Stomach (tissue), 8 donors: ENCODE measurements at regions not wholly inside any gene's neighbourhood (a gene's known extent, or its start where the extent isn't known, plus 50 kb on each side); places are given as distances from the start of the nearest gene placed in this dataset.

Experiments used
- DNase-seq, 2 donors: peaks; one replicate each; pipeline versions ENCODE4 v3.0.0 to v3.0.0-alpha.2; 2013 to 2019
- H3K27ac ChIP-seq, 5 donors: fragments of 200-600 bp in 4 of 5; sonication (generic) in 4 of 5; one replicate each; pipeline ENCODE4 v1.5.1; 2013 to 2019; ENCODE audit warnings: mild to moderate bottlenecking in 1 of 5, moderate library complexity in 1 of 5
- H3K27me3 ChIP-seq, 3 donors: fragments of 200-600 bp; sonication (generic); one replicate each; pipeline ENCODE4 v1.5.1; 2017 to 2019; ENCODE audit warnings: mixed run types in 1 of 3
- H3K36me3 ChIP-seq, 4 donors: fragments of 200-600 bp; sonication (generic); 1 replicate in 3 of 4; 2 replicates in 1 of 4; pipeline ENCODE4 v1.5.1; 2016 to 2019
- H3K4me1 ChIP-seq, 4 donors: fragments of 200-600 bp; sonication (generic); one replicate each; pipeline ENCODE4 v1.5.1; 2016 to 2019
- H3K4me3 ChIP-seq, 4 donors: fragments of 200-600 bp; sonication (generic) in 3 of 4; one replicate each; pipeline ENCODE4 v1.5.1; 2016 to 2019; ENCODE audit warnings: mild to moderate bottlenecking in 1 of 4
- H3K9me3 ChIP-seq, 4 donors: fragments of 200-600 bp; sonication (generic); one replicate each; pipeline ENCODE4 v1.5.1; 2016 to 2019
- CTCF ChIP-seq, 7 experiments: fragments of 450-650 bp in 4 of 7; fragments of 200-600 bp in 3 of 7; sonication (generic) in 3 of 7; IDR thresholded peaks; one replicate each; pipeline ENCODE4 v1.5.1; 2016 to 2019; ENCODE audit warnings: antibody characterized with exemption in 7 of 7, control low read depth in 2 of 7, mild to moderate bottlenecking in 1 of 7
- EP300 ChIP-seq: sonication (generic); formaldehyde crosslinking; IDR thresholded peaks from one replicate; pipeline ENCODE4 v1.6.1; 2017; ENCODE audit warnings: antibody characterized with exemption
- POLR2A ChIP-seq, 4 donors: fragments of 450-650 bp; IDR thresholded peaks; one replicate each; pipeline ENCODE4 v1.6.1; 2016; ENCODE audit warnings: antibody characterized with exemption in 4 of 4, control low read depth in 2 of 4, mild to moderate bottlenecking in 1 of 4, moderate library complexity in 1 of 4
- POLR2AphosphoS5 ChIP-seq, 3 donors: sonication (generic); formaldehyde crosslinking; IDR thresholded peaks; one replicate each; pipeline ENCODE4 v1.6.1; 2016; ENCODE audit warnings: antibody characterized with exemption in 3 of 3
- WGBS, 5 donors: extraction: QIAGEN DNeasy Blood & Tissue Kit in 3 of 5; methylation state at CpG; one replicate each; pipeline versions ENCODE4 v1.1.5 to v1.1.7; 2013 to 2018; 5-methylcytosine and 5-hydroxymethylcytosine counted together
- intact Hi-C: fragments of 100-400 bp; cut with DNase I; formaldehyde crosslinking; loops from one replicate; pipeline ENCODE4 v1.15.1; 2023; ENCODE audit warnings: low total_unique reads
- donor health status: healthy with polysubstance abuse.
- donor health status: Bipolar disorder and iron deficiency.
- donor health status: healthy.

GRCh38 chr1:105641407-105641806, 1415.1 kb upstream of the PRMT6 start:
- no peak for DNase-seq
- no peak overlapping the region for H3K27ac ChIP-seq
- H3K4me3 ChIP-seq, result no peak overlapping the region
- TF ChIP-seq POLR2A (IDR thresholded peaks at IDR 0.05) (no peak), POLR2AphosphoS5 (IDR thresholded peaks at IDR 0.05) (no peak), EP300 (no peak), CTCF (IDR thresholded peaks at IDR 0.05) (no peak)
- intact Hi-C loops, result no loop called here
- H3K27me3 ChIP-seq, result no peaks in the 10 kb centered on the region
- WGBS, 5 donors, result 72 to 100% (median 92%) methylated on average over 1 of the region's 1 CpG
- H3K36me3 ChIP-seq, result no peaks in the 10 kb centered on the region
- H3K9me3 ChIP-seq, result no peaks in the 10 kb centered on the region
- H3K4me1 ChIP-seq, result no peaks in the 10 kb centered on the region

GRCh38 chr1:105652109-105652508, 1404.4 kb upstream of the PRMT6 start:
- TF ChIP-seq EP300 (no peak), POLR2A (IDR thresholded peaks at IDR 0.05) (no peak), CTCF (IDR thresholded peaks at IDR 0.05) (no peak)
- H3K4me3 ChIP-seq, result no peak overlapping the region
- WGBS, 5 donors, result 89 to 98% (median 94%) methylated on average over 1 of the region's 1 CpG
- no peak for DNase-seq
- no peak overlapping the region for H3K27ac ChIP-seq
- no peaks in the 10 kb centered on the region for H3K27me3 ChIP-seq
- H3K4me1 ChIP-seq, result no peaks in the 10 kb centered on the region
- intact Hi-C loops, result no loop called here
- H3K36me3 ChIP-seq, result no peaks in the 10 kb centered on the region
- H3K9me3 ChIP-seq, result no peaks in the 10 kb centered on the region

GRCh38 chr1:105655032-105655431, 1401.4 kb upstream of the PRMT6 start:
- Histone ChIP-seq H3K4me3 (no peak overlapping the region), H3K27ac (no peak overlapping the region), H3K4me1 (no peaks in the 10 kb centered on the region), H3K36me3 (no peaks in the 10 kb centered on the region), H3K27me3 (no peaks in the 10 kb centered on the region), H3K9me3 (no peaks in the 10 kb centered on the region)
- TF ChIP-seq EP300 (no peak), POLR2AphosphoS5 (IDR thresholded peaks at IDR 0.05) (no peak), POLR2A (IDR thresholded peaks at IDR 0.05) (no peak)
- 71 to 81% (median 74%) methylated on average over 3 to 4 of the region's 4 CpGs for WGBS, 5 donors
- intact Hi-C loops, result no loop called here
- no peak for DNase-seq

- TF ChIP-seq POLR2AphosphoS5 (IDR thresholded peaks at IDR 0.05) (no peak), CTCF (IDR thresholded peaks at IDR 0.05) (no peak), EP300 (no peak), POLR2A (IDR thresholded peaks at IDR 0.05) (no peak)
- Histone ChIP-seq H3K27me3 (no peaks in the 10 kb centered on the region), H3K27ac (no peak overlapping the region), H3K4me1 (no peaks in the 10 kb centered on the region), H3K4me3 (no peak overlapping the region), H3K9me3 (no peaks in the 10 kb centered on the region), H3K36me3 (no peaks in the 10 kb centered on the region)
- intact Hi-C loops, result no loop called here
- no peak for DNase-seq
- WGBS, 5 donors, result 26 to 61% (median 47%) methylated on average over 5 of the region's 5 CpGs
Measured at GRCh38 chr1:105664495-105664894, 1392.0 kb upstream of the PRMT6 start.

GRCh38 chr1:105678334-105678733, 1378.1 kb upstream of the PRMT6 start:
- no peaks in the 10 kb centered on the region for H3K4me1 ChIP-seq
- no peak overlapping the region for H3K4me3 ChIP-seq
- 30 to 48% (median 46%) methylated on average over 3 of the region's 3 CpGs for WGBS, 5 donors
- DNase-seq, result no peak
- H3K27me3 ChIP-seq, result no peaks in the 10 kb centered on the region
- H3K27ac ChIP-seq, result no peak overlapping the region
- intact Hi-C loops, result no loop called here
- H3K9me3 ChIP-seq, result peaks cover 0 to 4% (median 0%) of the 10 kb centered on the region in 4 donors
- TF ChIP-seq CTCF (IDR thresholded peaks at IDR 0.05) (no peak), POLR2A (IDR thresholded peaks at IDR 0.05) (no peak), EP300 (no peak), POLR2AphosphoS5 (IDR thresholded peaks at IDR 0.05) (no peak)
- no peaks in the 10 kb centered on the region for H3K36me3 ChIP-seq
